GM23248 (cell line): ENCODE measurements at regions not wholly inside any gene's neighbourhood (a gene's known extent, or its start where the extent isn't known, plus 50 kb on each side); places are given as distances from the start of the nearest gene placed in this dataset.

ENCODE experiments used
- DNase-seq: peaks from one replicate; pipeline ENCODE4 v3.0.0-alpha.2; 2015
- H2AFZ ChIP-seq: fragments of 200-600 bp; sonication (generic); 2 replicates; pipeline ENCODE4 v1.6.1; 2016; ENCODE audit warnings: antibody characterized with exemption
- H3F3A ChIP-seq: fragments of 200-600 bp; sonication (generic); 2 replicates; pipeline ENCODE4 v1.6.1; 2016; ENCODE audit warnings: mild to moderate bottlenecking, antibody characterized with exemption, mixed run types; ENCODE audit not compliant: insufficient read depth
- H3K27ac ChIP-seq: fragments of 200-600 bp; sonication (generic); 2 replicates; pipeline ENCODE4 v1.5.1; 2016; ENCODE audit warnings: mild to moderate bottlenecking
- H3K27me3 ChIP-seq: fragments of 200-600 bp; sonication (generic); replicated peaks from 2 replicates; pipeline ENCODE4 v1.6.1; 2016; ENCODE audit warnings: mild to moderate bottlenecking; ENCODE audit not compliant: insufficient read depth
- H3K36me3 ChIP-seq: fragments of 200-600 bp; sonication (generic); 2 replicates; pipeline ENCODE4 v1.6.1; 2016; ENCODE audit warnings: low read depth, mild to moderate bottlenecking
- H3K4me1 ChIP-seq: fragments of 200-600 bp; sonication (generic); 2 replicates; pipeline ENCODE4 v1.6.1; 2016; ENCODE audit warnings: mild to moderate bottlenecking; ENCODE audit not compliant: insufficient read depth
- H3K4me2 ChIP-seq: fragments of 200-600 bp; sonication (generic); one replicate; pipeline ENCODE4 v1.6.1; 2016; ENCODE audit warnings: mild to moderate bottlenecking; ENCODE audit not compliant: unreplicated experiment
- H3K4me3 ChIP-seq: fragments of 200-600 bp; sonication (generic); 2 replicates; pipeline ENCODE4 v1.5.1; 2016; ENCODE audit warnings: mild to moderate bottlenecking
- H3K79me2 ChIP-seq: fragments of 200-600 bp; sonication (generic); 2 replicates; pipeline ENCODE4 v1.6.1; 2016; ENCODE audit warnings: mild to moderate bottlenecking; ENCODE audit not compliant: insufficient read depth
- H3K9ac ChIP-seq: fragments of 200-600 bp; sonication (generic); 2 replicates; pipeline ENCODE4 v1.6.1; 2016; ENCODE audit warnings: mild to moderate bottlenecking
- H3K9me2 ChIP-seq: fragments of 200-600 bp; sonication (generic); 2 replicates; pipeline ENCODE4 v1.6.1; 2016; ENCODE audit warnings: mixed run types, mild to moderate bottlenecking, moderate library complexity; ENCODE audit not compliant: insufficient read depth
- H3K9me3 ChIP-seq: fragments of 200-600 bp; sonication (generic); one replicate; pipeline ENCODE4 v1.6.1; 2017; ENCODE audit warnings: low read depth
- H4K20me1 ChIP-seq: fragments of 200-600 bp; sonication (generic); 2 replicates; pipeline ENCODE4 v1.6.0; 2016; ENCODE audit not compliant: insufficient read depth
- EZH2 ChIP-seq: fragments of 200-600 bp; sonication (generic); IDR thresholded peaks from 2 replicates; pipeline ENCODE4 v1.6.1; 2018; ENCODE audit warnings: antibody characterized with exemption, mild to moderate bottlenecking; ENCODE audit not compliant: insufficient read depth, poor library complexity, severe bottlenecking
- EZH2phosphoT487 ChIP-seq: fragments of 200-600 bp; sonication (generic); IDR thresholded peaks from 2 replicates; pipeline ENCODE4 v1.6.1; 2018; ENCODE audit warnings: antibody characterized with exemption, moderate library complexity, mild to moderate bottlenecking, low read depth; ENCODE audit not compliant: insufficient read depth
- WGBS, 2 experiments: methylation state at CpG; one replicate each; pipeline ENCODE4 v1.1.6; 2015 to 2017; ENCODE audit warnings: low lambda C conversion rate in 2 of 2, low coverage in 1 of 2; ENCODE audit errors: missing lambda C conversion rate in 2 of 2; 5-methylcytosine and 5-hydroxymethylcytosine counted together
- in situ Hi-C: fragments of 300-500 bp; cut with MboI; formaldehyde crosslinking; loops from 2 replicates; pipeline ENCODE4 v1.15.0; 2020

GRCh38 chr1:245054105-245054504 is 100.7 kb upstream of the KIF26B start:
- Histone ChIP-seq H3K27me3 (no peaks in the 10 kb centered on the region), H3K79me2 (no peaks in the 10 kb centered on the region), H2AFZ (no peak overlapping the region), H3K36me3 (no peaks in the 10 kb centered on the region), H3K9me3 (no peaks in the 10 kb centered on the region), H3K27ac (no peak overlapping the region), H3K9ac (no peak overlapping the region), H4K20me1 (no peaks in the 10 kb centered on the region), H3K9me2 (no peaks in the 10 kb centered on the region), H3K4me1 (no peaks in the 10 kb centered on the region), H3K4me3 (no peak overlapping the region), H3F3A (no peaks in the 10 kb centered on the region), H3K4me2 (no peak overlapping the region)
- TF ChIP-seq EZH2 (no peak), EZH2phosphoT487 (no peak)
- 83 to 92% methylated on average over 7 of the region's 7 CpGs for WGBS, 2 experiments
- in situ Hi-C loops = no loop called here
- no peak for DNase-seq

- no peak for DNase-seq
- Histone ChIP-seq H4K20me1 (no peaks in the 10 kb centered on the region), H3K79me2 (no peaks in the 10 kb centered on the region), H3K4me3 (no peak overlapping the region), H3K9me3 (no peaks in the 10 kb centered on the region), H3K4me1 (no peaks in the 10 kb centered on the region), H3F3A (no peaks in the 10 kb centered on the region), H3K9ac (no peak overlapping the region), H3K27ac (no peak overlapping the region), H2AFZ (no peak overlapping the region), H3K36me3 (no peaks in the 10 kb centered on the region), H3K9me2 (no peaks in the 10 kb centered on the region), H3K4me2 (no peak overlapping the region), H3K27me3 (no peaks in the 10 kb centered on the region)
- TF ChIP-seq EZH2 (no peak), EZH2phosphoT487 (no peak)
- WGBS, 2 experiments = 89 to 92% methylated on average over 10 of the region's 10 CpGs
- in situ Hi-C loops = no loop called here
Measured at GRCh38 chr1:245052258-245052657, 102.5 kb upstream of the KIF26B start.

GRCh38 chr1:245051349-245052221 is 103.2 kb upstream of the KIF26B start:
- H3K4me3 ChIP-seq = no peak overlapping the region
- DNase-seq = no peak
- WGBS, 2 experiments = 79 to 80% methylated on average over 18 of the region's 18 CpGs

GRCh38 chr1:245046769-245047168 is 108.0 kb upstream of the KIF26B start:
- Histone ChIP-seq H4K20me1 (no peaks in the 10 kb centered on the region), H3K9ac (no peak overlapping the region), H3K4me2 (no peak overlapping the region), H3K27me3 (no peaks in the 10 kb centered on the region), H3K36me3 (no peaks in the 10 kb centered on the region), H3K9me3 (no peaks in the 10 kb centered on the region), H3K9me2 (no peaks in the 10 kb centered on the region), H3K4me3 (no peak overlapping the region), H3K79me2 (no peaks in the 10 kb centered on the region), H3K4me1 (0 out of 2 replicates have a peak, but pooled peaks cover 3% of the 10 kb centered on the region), H3K27ac (no peak overlapping the region), H3F3A (no peaks in the 10 kb centered on the region), H2AFZ (no peak overlapping the region)
- TF ChIP-seq EZH2phosphoT487 (no peak), EZH2 (no peak)
- in situ Hi-C loops = loop anchor here (25.0 kb wide), 2 partner anchors 184 to 434 kb away; partner anchors contain the start of gene HNRNPU
- DNase-seq = no peak
- WGBS, 2 experiments = 84 to 90% methylated on average over 11 of the region's 11 CpGs

More at GRCh38 chr1:245051349-245052221, 103.2 kb upstream of the KIF26B start:
- Histone ChIP-seq H3K9me3 (no peaks in the 10 kb centered on the region), H3K79me2 (no peaks in the 10 kb centered on the region), H3F3A (no peaks in the 10 kb centered on the region), H4K20me1 (no peaks in the 10 kb centered on the region), H3K4me1 (no peaks in the 10 kb centered on the region), H3K36me3 (no peaks in the 10 kb centered on the region), H3K4me2 (no peak overlapping the region), H3K27ac (no peak overlapping the region), H3K9me2 (no peaks in the 10 kb centered on the region), H2AFZ (no peak overlapping the region), H3K27me3 (no peaks in the 10 kb centered on the region), H3K9ac (no peak overlapping the region)
- no peak for TF ChIP-seq EZH2
- TF ChIP-seq EZH2phosphoT487 = no peak
- in situ Hi-C loops = no loop called here
